GM12865 (cell line): ENCODE measurements at regions not wholly inside any gene's neighbourhood (a gene's known extent, or its start where the extent isn't known, plus 50 kb on each side); places are given as distances from the start of the nearest gene placed in this dataset.

ENCODE experiments used
- DNase-seq: peaks from one replicate; pipeline ENCODE4 v3.0.0; 2010; ENCODE audit warnings: low read depth
- H3K4me3 ChIP-seq: 2 replicates; pipeline ENCODE4 v1.5.1; 2011; ENCODE audit warnings: mild to moderate bottlenecking, low read depth, low read length, control low read depth
- TF ChIP-seq, protein P1 (sequence below): IDR thresholded peaks from 2 replicates; pipeline ENCODE4 v1.5.1; 2011; ENCODE audit warnings: low read length, control low read depth, low read depth, inconsistent platforms; ENCODE audit not compliant: insufficient read depth; ENCODE audit errors: missing control alignments

DNA sequence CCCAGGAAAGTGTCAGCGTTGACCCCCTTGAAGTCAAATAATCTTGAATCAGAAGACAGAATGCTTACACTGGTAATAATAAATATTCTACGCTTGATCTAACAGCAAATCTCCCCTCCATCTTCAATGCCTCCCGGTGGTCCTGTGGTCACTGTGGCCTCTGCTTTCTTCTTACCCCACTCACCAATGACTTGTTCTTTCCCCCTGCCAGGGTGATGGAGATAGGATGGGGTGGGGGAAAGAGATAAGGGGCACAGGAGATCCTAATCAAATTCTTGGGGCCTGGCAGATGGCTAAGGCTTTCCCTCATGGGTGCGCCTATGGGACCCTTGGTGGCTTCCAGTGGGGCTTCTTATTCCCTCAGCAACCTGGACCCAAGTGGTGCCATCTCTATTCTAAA is 152.6 kb upstream of the EGFLAM start:
- TF ChIP-seq, protein P1, sequence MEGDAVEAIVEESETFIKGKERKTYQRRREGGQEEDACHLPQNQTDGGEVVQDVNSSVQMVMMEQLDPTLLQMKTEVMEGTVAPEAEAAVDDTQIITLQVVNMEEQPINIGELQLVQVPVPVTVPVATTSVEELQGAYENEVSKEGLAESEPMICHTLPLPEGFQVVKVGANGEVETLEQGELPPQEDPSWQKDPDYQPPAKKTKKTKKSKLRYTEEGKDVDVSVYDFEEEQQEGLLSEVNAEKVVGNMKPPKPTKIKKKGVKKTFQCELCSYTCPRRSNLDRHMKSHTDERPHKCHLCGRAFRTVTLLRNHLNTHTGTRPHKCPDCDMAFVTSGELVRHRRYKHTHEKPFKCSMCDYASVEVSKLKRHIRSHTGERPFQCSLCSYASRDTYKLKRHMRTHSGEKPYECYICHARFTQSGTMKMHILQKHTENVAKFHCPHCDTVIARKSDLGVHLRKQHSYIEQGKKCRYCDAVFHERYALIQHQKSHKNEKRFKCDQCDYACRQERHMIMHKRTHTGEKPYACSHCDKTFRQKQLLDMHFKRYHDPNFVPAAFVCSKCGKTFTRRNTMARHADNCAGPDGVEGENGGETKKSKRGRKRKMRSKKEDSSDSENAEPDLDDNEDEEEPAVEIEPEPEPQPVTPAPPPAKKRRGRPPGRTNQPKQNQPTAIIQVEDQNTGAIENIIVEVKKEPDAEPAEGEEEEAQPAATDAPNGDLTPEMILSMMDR, result no peak
- DNase-seq, result no peak
- H3K4me3 ChIP-seq, result no peak overlapping the region

DNA sequence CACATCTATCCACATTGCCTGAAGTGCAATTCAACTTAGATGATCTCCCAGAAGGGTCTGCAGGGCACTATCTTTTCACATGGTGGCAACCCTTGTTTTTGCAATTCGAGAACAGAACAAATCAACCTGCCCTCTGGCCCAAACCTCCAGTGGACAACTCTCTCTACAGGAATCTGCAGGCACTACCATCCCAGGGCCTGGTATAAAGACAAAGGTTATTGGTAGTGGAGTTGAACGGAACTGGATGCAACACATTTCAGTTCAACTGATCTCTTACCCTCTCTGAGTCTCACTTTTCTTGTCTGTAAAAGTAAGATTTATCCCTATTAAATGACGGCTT is 153.2 kb upstream of the EGFLAM start:
- no peak for DNase-seq
- TF ChIP-seq, protein P1, result no peak
- no peak overlapping the region for H3K4me3 ChIP-seq

DNA sequence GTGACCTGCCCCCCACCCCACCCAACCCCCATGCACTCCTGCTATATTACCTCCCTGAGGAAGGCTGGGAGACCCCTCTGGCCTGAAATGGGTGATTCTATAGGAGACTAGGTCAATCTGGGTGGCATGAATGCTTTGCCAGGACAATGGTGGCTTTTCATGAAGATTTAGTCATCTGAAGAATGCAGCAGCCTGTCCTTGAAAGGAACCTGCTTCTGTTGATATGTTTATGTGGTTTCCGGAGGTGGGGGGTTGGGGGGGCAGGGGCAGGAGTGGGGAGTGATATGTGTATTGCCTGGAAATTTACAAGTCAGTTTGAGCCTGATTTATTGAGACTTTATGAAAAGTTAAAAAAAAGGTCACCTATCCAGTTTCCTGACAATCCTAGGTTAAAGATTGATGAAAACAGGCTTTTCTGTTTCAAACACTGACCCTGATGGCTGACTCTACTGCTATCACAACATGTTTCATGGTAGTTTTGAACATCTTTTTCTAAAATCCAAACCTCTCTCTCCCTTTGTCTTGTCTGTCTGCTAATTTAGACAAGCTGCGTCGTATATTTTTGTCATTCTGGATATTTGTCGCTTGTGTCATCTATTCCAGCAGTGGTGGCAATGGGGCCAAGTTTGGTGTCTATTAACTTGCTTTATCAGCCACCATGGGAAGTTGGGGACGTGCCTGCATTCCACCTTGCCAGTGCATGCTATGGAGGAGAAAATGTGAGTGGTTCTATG is 153.7 kb upstream of the EGFLAM start:
- TF ChIP-seq, protein P1, result no peak
- DNase-seq, result no peak
- H3K4me3 ChIP-seq, result no peak overlapping the region

GRCh38 chr5:38101897-38102296 is 156.5 kb upstream of the EGFLAM start:
- no peak for DNase-seq
- TF ChIP-seq, protein P1, result no peak
- no peak overlapping the region for H3K4me3 ChIP-seq

GRCh38 chr5:38099205-38100168 is 158.9 kb upstream of the EGFLAM start:
- no peak overlapping the region for H3K4me3 ChIP-seq
- TF ChIP-seq, protein P1, result no peak
- DNase-seq, result no peak

DNA sequence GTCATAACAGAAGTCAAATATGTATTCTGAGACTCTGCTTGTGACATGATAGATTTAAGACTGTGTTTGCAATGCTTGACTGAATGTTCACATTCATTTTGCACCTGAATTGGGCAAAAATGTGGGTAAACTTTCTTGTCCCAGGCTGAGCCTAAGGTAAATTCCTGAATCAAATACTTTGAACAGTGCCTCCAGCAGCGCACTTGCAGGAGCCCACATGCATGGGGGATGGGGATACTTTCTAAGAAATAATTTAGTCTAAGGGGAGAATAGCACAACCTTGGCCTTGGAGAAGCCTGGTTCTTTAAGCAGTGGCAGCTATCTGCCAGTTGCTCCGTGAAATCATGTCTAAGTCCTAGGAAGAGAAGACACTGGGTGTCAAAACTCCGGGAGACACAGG is 163.5 kb upstream of the EGFLAM start:
- no peak overlapping the region for H3K4me3 ChIP-seq
- DNase-seq, result no peak
- TF ChIP-seq, protein P1, result no peak
